ENCODE measurements at regions not wholly inside any gene's neighbourhood (a gene's known extent, or its start where the extent isn't known, plus 50 kb on each side); places are given as distances from the start of the nearest gene placed in this dataset.

- Histone ChIP-seq H3K4me1 (no peaks in the 10 kb centered on the region), H3K27ac (no peak overlapping the region), H3K27me3 (no peaks in the 10 kb centered on the region), H3K4me3 (no peak overlapping the region), H3K36me3 (no peaks in the 10 kb centered on the region), H3K9me3 (peaks cover 0 to 10% (median 0%) of the 10 kb centered on the region in 3 donors)
- 68 to 86% methylated on average over 3 of the region's 3 CpGs for WGBS, 2 donors (ENCODE audit: low coverage in 1 of 2)
- no peak for ATAC-seq
- TF ChIP-seq POLR2AphosphoS5 (IDR thresholded peaks at IDR 0.05) (no peak), CTCF (IDR thresholded peaks at IDR 0.05) (no peak)
These were observed 965.1 kb downstream of the CCSER2 start for GRCh38 chr10:85293483-85293882.

GRCh38 chr10:85311613-85312337 lies 983.4 kb downstream of the CCSER2 start:
- ATAC-seq = no peak
- no peak for TF ChIP-seq EP300 (IDR thresholded peaks at IDR 0.05)
- TF ChIP-seq POLR2A (IDR thresholded peaks at IDR 0.05) = no peak
- TF ChIP-seq POLR2AphosphoS5 (IDR thresholded peaks at IDR 0.05) = no peak
- TF ChIP-seq CTCF (IDR thresholded peaks at IDR 0.05) = no peak
- H3K9me3 ChIP-seq = no peaks in the 10 kb centered on the region

GRCh38 chr10:85315657-85316056 lies 987.3 kb downstream of the CCSER2 start:
- Histone ChIP-seq H3K4me3 (no peak overlapping the region), H3K27ac (no peak overlapping the region), H3K36me3 (no peaks in the 10 kb centered on the region), H3K27me3 (no peaks in the 10 kb centered on the region), H3K9me3 (no peaks in the 10 kb centered on the region), H3K4me1 (no peaks in the 10 kb centered on the region)
- WGBS, 2 donors (ENCODE audit: low coverage in 1 of 2) = 78 to 87% methylated on average over 4 of the region's 4 CpGs
- ATAC-seq = no peak
- TF ChIP-seq POLR2AphosphoS5 (IDR thresholded peaks at IDR 0.05) = no peak
- TF ChIP-seq POLR2A (IDR thresholded peaks at IDR 0.05) = no peak
- TF ChIP-seq EP300 (IDR thresholded peaks at IDR 0.05) = no peak
- TF ChIP-seq CTCF (IDR thresholded peaks at IDR 0.05) = no peak

More at GRCh38 chr10:85311613-85312337, 983.4 kb downstream of the CCSER2 start:
- Histone ChIP-seq H3K27me3 (no peaks in the 10 kb centered on the region), H3K4me1 (no peaks in the 10 kb centered on the region), H3K4me3 (no peak overlapping the region), H3K36me3 (no peaks in the 10 kb centered on the region), H3K27ac (no peak overlapping the region)
- 57 to 72% methylated on average over 2 of the region's 2 CpGs for WGBS, 2 donors (ENCODE audit: low coverage in 1 of 2)

GRCh38 chr10:85316276-85316675 lies 987.9 kb downstream of the CCSER2 start:
- Histone ChIP-seq H3K9me3 (no peaks in the 10 kb centered on the region), H3K27ac (no peak overlapping the region), H3K4me1 (no peaks in the 10 kb centered on the region), H3K27me3 (no peaks in the 10 kb centered on the region), H3K4me3 (no peak overlapping the region), H3K36me3 (no peaks in the 10 kb centered on the region)
- no peak for ATAC-seq
- 35 to 50% methylated on average over 3 to 4 of the region's 4 CpGs for WGBS, 2 donors (ENCODE audit: low coverage in 1 of 2)
- TF ChIP-seq POLR2A (IDR thresholded peaks at IDR 0.05) = no peak
- no peak for TF ChIP-seq EP300 (IDR thresholded peaks at IDR 0.05)
- TF ChIP-seq CTCF (IDR thresholded peaks at IDR 0.05) = no peak
- TF ChIP-seq POLR2AphosphoS5 (IDR thresholded peaks at IDR 0.05) = no peak

- Histone ChIP-seq H3K4me1 (no peaks in the 10 kb centered on the region), H3K9me3 (no peaks in the 10 kb centered on the region), H3K27me3 (no peaks in the 10 kb centered on the region), H3K4me3 (no peak overlapping the region), H3K27ac (no peak overlapping the region), H3K36me3 (no peaks in the 10 kb centered on the region)
- TF ChIP-seq CTCF (IDR thresholded peaks at IDR 0.05) (no peak), POLR2A (IDR thresholded peaks at IDR 0.05) (no peak), POLR2AphosphoS5 (IDR thresholded peaks at IDR 0.05) (no peak), EP300 (IDR thresholded peaks at IDR 0.05) (no peak)
- ATAC-seq = no peak
- 76 to 80% methylated on average over 1 to 2 of the region's 2 CpGs for WGBS, 2 donors (ENCODE audit: low coverage in 1 of 2)
These were observed 989.4 kb downstream of the CCSER2 start for GRCh38 chr10:85317827-85318226.

Measured in gastroesophageal sphincter (tissue), 4 donors.